ENCODE measurements at regions not wholly inside any gene's neighbourhood (a gene's known extent, or its start where the extent isn't known, plus 50 kb on each side); places are given as distances from the start of the nearest gene placed in this dataset.

- no peak for TF ChIP-seq CTCF (IDR thresholded peaks at IDR 0.05 in 2 of 3, conservative IDR thresholded peaks at IDR 0.05 in 1 of 3; ENCODE audit: borderline replicate concordance in 1 of 3, insufficient read depth in 1 of 3, low read depth in 2 of 3, low read length in 2 of 3)
- no peak for TF ChIP-seq MAX (IDR thresholded peaks at IDR 0.05)
- TF ChIP-seq POLR2A (IDR thresholded peaks at IDR 0.05; ENCODE audit: borderline replicate concordance, extremely low read depth, insufficient read depth, insufficient read length), result no peak
- TF ChIP-seq YY1 (IDR thresholded peaks at IDR 0.05; ENCODE audit: extremely low read depth, insufficient replicate concordance, low read depth, low read length), result no peak
- TF ChIP-seq JUND (IDR thresholded peaks at IDR 0.05), result no peak
- no peak for TF ChIP-seq POLR2AphosphoS5 (IDR thresholded peaks at IDR 0.05; ENCODE audit: low read depth, low read length)
- no peak for TF ChIP-seq ZNF274 (IDR thresholded peaks at IDR 0.05; ENCODE audit: low read depth, low read length)
- TF ChIP-seq EZH2 (IDR thresholded peaks at IDR 0.05), result no peak
- TF ChIP-seq FOSL1 (IDR thresholded peaks at IDR 0.05; ENCODE audit: low read depth), result no peak
- no peak for TF ChIP-seq ATF3 (IDR thresholded peaks at IDR 0.05)
- TF ChIP-seq EZH2phosphoT487 (IDR thresholded peaks at IDR 0.05; ENCODE audit: borderline replicate concordance), result no peak
- TF ChIP-seq CEBPB (IDR thresholded peaks at IDR 0.05; ENCODE audit: low read depth), result no peak
These were observed 2472.3 kb downstream of the TP53TG3F start for GRCh38 chr16:35931722-35932121.

Measured in HCT116 (cell line).